B cell (primary cell): ENCODE measurements at regions not wholly inside any gene's neighbourhood (a gene's known extent, or its start where the extent isn't known, plus 50 kb on each side); places are given as distances from the start of the nearest gene placed in this dataset.

ENCODE experiments used
- ATAC-seq: fragments of 200-7000 bp; cut with Tn5 transposase; one replicate; pipeline ENCODE4 v1.10.0; 2021; ENCODE audit warnings: low read depth, mild to moderate bottlenecking, moderate number of reproducible peaks, moderate library complexity
- CTCF ChIA-PET: fragments of 350-600 bp; sonication (Branson Sonifier 250); formaldehyde crosslinking; loops from one replicate; lab custom pipeline; 2021; ENCODE audit warnings: antibody characterized with exemption, inconsistent platforms; lab: Charles Lee
- POLR2A ChIA-PET: fragments of 350-600 bp; sonication (Branson Sonifier 250); formaldehyde crosslinking; loops from one replicate; lab custom pipeline; 2021; ENCODE audit warnings: antibody characterized with exemption; lab: Charles Lee
- DNase-seq: peaks from one replicate; pipeline ENCODE4 v3.0.0; 2013
- H2AFZ ChIP-seq: 2 replicates; pipeline ENCODE4 v1.6.1; 2012; ENCODE audit warnings: mild to moderate bottlenecking, low read depth, low read length; ENCODE audit not compliant: insufficient read depth, poor library complexity, severe bottlenecking
- H3K27ac ChIP-seq, 2 donors: 1 replicate in 1 of 2; 2 replicates in 1 of 2; pipeline ENCODE4 v1.5.1; 2012 to 2013; ENCODE audit warnings: low read length in 2 of 2, mild to moderate bottlenecking in 2 of 2, moderate library complexity in 1 of 2
- H3K27me3 ChIP-seq, 4 experiments: fragments of 200-600 bp in 1 of 4; sonication (generic) in 1 of 4; replicated peaks in 1 of 4; 1 replicate in 2 of 4; 2 replicates in 2 of 4; pipeline versions ENCODE4 v1.6.1 to v1.7.0; 2013 to 2016; ENCODE audit warnings: low read length in 3 of 4, mild to moderate bottlenecking in 2 of 4, mixed read lengths in 1 of 4, moderate library complexity in 1 of 4; ENCODE audit not compliant: insufficient read depth in 4 of 4, control insufficient read depth in 3 of 4; ENCODE audit errors: control extremely low read depth in 1 of 4
- H3K36me3 ChIP-seq, 2 experiments: replicated peaks in 1 of 2; 1 replicate in 1 of 2; 2 replicates in 1 of 2; pipeline versions ENCODE4 v1.6.1 to v1.7.1; 2013; ENCODE audit warnings: low read length in 1 of 2; ENCODE audit not compliant: insufficient read depth in 2 of 2, control insufficient read depth in 1 of 2; ENCODE audit errors: control extremely low read depth in 1 of 2, extremely low read depth in 1 of 2
- H3K4me1 ChIP-seq, 2 donors: fragments of 200-600 bp in 1 of 2; sonication (generic) in 1 of 2; 1 replicate in 1 of 2; 2 replicates in 1 of 2; pipeline versions ENCODE4 v1.5.1 to v1.6.1; 2013 to 2017; ENCODE audit warnings: low read length in 2 of 2; ENCODE audit not compliant: control insufficient read depth in 2 of 2, insufficient read depth in 2 of 2
- H3K4me2 ChIP-seq: replicated peaks from 2 replicates; pipeline ENCODE3; 2012; ENCODE audit warnings: mild to moderate bottlenecking, low read depth, low read length; ENCODE audit not compliant: poor library complexity, severe bottlenecking
- H3K4me3 ChIP-seq, 5 experiments: fragments of 200-600 bp in 1 of 5; sonication (generic) in 1 of 5; 1 replicate in 3 of 5; 2 replicates in 2 of 5; pipeline versions ENCODE4 v1.5.1 to v1.7.0; 2011 to 2016; ENCODE audit warnings: low read length in 4 of 5, mild to moderate bottlenecking in 4 of 5, low read depth in 2 of 5, control low read depth in 1 of 5, moderate library complexity in 1 of 5; ENCODE audit not compliant: insufficient read depth in 1 of 5; ENCODE audit errors: control extremely low read depth in 1 of 5, extremely low read depth in 1 of 5
- H3K79me2 ChIP-seq: fragments of 200-600 bp; sonication (generic); one replicate; pipeline ENCODE4 v1.6.0; 2016; ENCODE audit warnings: low read length; ENCODE audit not compliant: control insufficient read depth, insufficient read depth
- H3K9ac ChIP-seq: fragments of 200-600 bp; sonication (generic); 2 replicates; pipeline ENCODE4 v1.6.1; 2017; ENCODE audit warnings: mild to moderate bottlenecking, low read length, moderate library complexity
- H3K9me3 ChIP-seq, 3 donors: one replicate each; pipeline versions ENCODE4 v1.6.1 to v1.7.1; 2013; ENCODE audit warnings: low read length in 2 of 3; ENCODE audit not compliant: control insufficient read depth in 2 of 3, insufficient read depth in 1 of 3; ENCODE audit errors: control extremely low read depth in 1 of 3
- H4K20me1 ChIP-seq: 2 replicates; pipeline ENCODE4 v1.6.0; 2012; ENCODE audit warnings: mild to moderate bottlenecking, low read length; ENCODE audit not compliant: insufficient read depth, control insufficient read depth, poor library complexity, severe bottlenecking
- H3K27ac Mint-ChIP-seq: one replicate; pipeline ENCODE4 v1.8.0; 2021; ENCODE audit warnings: mixed read lengths
- H3K27me3 Mint-ChIP-seq: one replicate; pipeline ENCODE4 v1.8.0; 2021; ENCODE audit warnings: mixed read lengths
- H3K4me1 Mint-ChIP-seq: one replicate; pipeline ENCODE4 v1.8.0; 2021; ENCODE audit warnings: mixed read lengths
- H3K4me3 Mint-ChIP-seq: one replicate; pipeline ENCODE4 v1.8.0; 2021; ENCODE audit warnings: mixed read lengths
- H3K9me3 Mint-ChIP-seq: one replicate; pipeline ENCODE4 v1.8.0; 2022; ENCODE audit warnings: mixed read lengths; ENCODE audit not compliant: insufficient read depth
- EZH2 ChIP-seq: IDR thresholded peaks from 2 replicates; pipeline ENCODE4 v1.6.1; 2012; ENCODE audit warnings: borderline replicate concordance, low read depth, mild to moderate bottlenecking, moderate library complexity, low read length; ENCODE audit not compliant: insufficient read depth, poor library complexity, severe bottlenecking
- WGBS: methylation state at CpG from one replicate; pipeline ENCODE4 v1.1.5; 2013; ENCODE audit warnings: missing lambda C conversion rate; ENCODE audit not compliant: insufficient coverage; 5-methylcytosine and 5-hydroxymethylcytosine counted together
- intact Hi-C: fragments of 100-400 bp; cut with micrococcal nuclease; formaldehyde crosslinking; loops from one replicate; pipeline ENCODE4 v1.10.0; 2022
- TF ChIP-seq, protein P1 (sequence below): fragments of 200-600 bp; IDR thresholded peaks from one replicate; pipeline ENCODE4 v1.8.0; 2022; ENCODE audit warnings: antibody characterized with exemption, mild to moderate bottlenecking

DNA sequence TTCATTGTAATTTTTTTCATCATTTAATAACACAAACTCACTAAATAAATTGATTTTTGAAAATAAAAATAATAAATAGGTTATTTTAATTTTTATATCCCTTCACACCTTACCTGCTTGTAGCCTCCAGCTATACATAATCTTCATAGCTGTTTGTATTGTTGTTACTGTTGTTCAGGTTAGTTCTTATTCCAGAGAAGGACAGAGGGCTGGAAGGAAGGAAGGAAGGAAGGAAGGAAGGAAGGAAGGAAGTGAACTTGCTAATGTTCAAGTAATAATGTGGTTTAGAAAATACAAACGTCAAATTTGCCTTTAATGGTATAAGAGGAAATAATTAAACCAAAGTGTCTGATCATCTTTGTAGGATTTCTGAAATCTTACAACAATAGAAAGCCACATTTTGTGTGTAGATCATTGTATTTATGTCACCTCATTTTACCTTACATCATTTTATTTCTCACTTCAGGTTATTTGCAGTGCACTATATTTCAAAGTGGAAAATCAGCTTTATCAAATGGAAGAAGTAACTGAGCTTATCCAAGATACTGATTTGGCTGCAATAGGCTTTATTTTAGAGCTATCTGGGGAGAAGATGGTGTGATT, 660.0 kb upstream of the CCDC54 start:
- intact Hi-C loops: no loop called here
- ChIA-PET POLR2A (no interaction called here), CTCF (no interaction called here)
- Histone ChIP-seq H3K36me3 (no peaks in the 10 kb centered on the region), H4K20me1 (no peaks in the 10 kb centered on the region), H3K79me2 (no peaks in the 10 kb centered on the region), H3K9me3 (peaks cover 0 to 10% (median 0%) of the 10 kb centered on the region in 3 donors), H3K4me3 (no peak overlapping the region), H3K27ac (no peak overlapping the region), H3K27me3 (no peaks in the 10 kb centered on the region), H3K4me2 (no peak overlapping the region), H2AFZ (no peak overlapping the region), H3K9ac (no peak overlapping the region), H3K4me1 (no peaks in the 10 kb centered on the region)
- no peak for TF ChIP-seq EZH2
- TF ChIP-seq, protein P1, sequence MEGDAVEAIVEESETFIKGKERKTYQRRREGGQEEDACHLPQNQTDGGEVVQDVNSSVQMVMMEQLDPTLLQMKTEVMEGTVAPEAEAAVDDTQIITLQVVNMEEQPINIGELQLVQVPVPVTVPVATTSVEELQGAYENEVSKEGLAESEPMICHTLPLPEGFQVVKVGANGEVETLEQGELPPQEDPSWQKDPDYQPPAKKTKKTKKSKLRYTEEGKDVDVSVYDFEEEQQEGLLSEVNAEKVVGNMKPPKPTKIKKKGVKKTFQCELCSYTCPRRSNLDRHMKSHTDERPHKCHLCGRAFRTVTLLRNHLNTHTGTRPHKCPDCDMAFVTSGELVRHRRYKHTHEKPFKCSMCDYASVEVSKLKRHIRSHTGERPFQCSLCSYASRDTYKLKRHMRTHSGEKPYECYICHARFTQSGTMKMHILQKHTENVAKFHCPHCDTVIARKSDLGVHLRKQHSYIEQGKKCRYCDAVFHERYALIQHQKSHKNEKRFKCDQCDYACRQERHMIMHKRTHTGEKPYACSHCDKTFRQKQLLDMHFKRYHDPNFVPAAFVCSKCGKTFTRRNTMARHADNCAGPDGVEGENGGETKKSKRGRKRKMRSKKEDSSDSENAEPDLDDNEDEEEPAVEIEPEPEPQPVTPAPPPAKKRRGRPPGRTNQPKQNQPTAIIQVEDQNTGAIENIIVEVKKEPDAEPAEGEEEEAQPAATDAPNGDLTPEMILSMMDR: no peak
- Mint-ChIP-seq H3K27ac (no peak overlapping the region), H3K27me3 (peaks cover 3% of the 10 kb centered on the region), H3K4me3 (no peak overlapping the region), H3K9me3 (peaks cover 1% of the 10 kb centered on the region), H3K4me1 (no peaks in the 10 kb centered on the region)
- ATAC-seq: no peak
- WGBS: no CpG with 5 or more reads among the region's 1 CpG
- DNase-seq: no peak

DNA sequence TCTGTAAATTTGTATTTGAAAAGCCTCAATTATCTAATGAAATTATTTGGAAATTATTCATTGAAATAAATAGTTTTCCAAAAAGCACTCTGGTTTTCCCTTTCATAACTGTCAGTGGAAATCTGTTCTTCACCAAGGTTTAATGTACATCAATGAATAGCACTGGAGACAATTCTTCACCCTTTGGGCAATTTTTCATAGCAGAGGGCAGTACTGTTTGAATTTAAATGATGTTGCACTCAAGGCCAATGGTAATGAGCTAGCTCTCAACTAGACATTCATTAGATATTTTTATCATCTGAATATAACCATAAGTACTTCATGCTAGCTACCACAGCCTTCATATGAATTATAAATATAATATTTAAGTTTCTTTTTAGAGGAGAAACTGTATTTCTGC, 658.2 kb upstream of the CCDC54 start:
- Histone ChIP-seq H3K4me2 (no peak overlapping the region), H4K20me1 (no peaks in the 10 kb centered on the region), H2AFZ (no peak overlapping the region), H3K27ac (no peak overlapping the region), H3K27me3 (no peaks in the 10 kb centered on the region), H3K4me3 (no peak overlapping the region), H3K9me3 (peaks cover 0 to 10% (median 0%) of the 10 kb centered on the region in 3 donors), H3K36me3 (no peaks in the 10 kb centered on the region), H3K4me1 (no peaks in the 10 kb centered on the region), H3K9ac (no peak overlapping the region), H3K79me2 (no peaks in the 10 kb centered on the region)
- ATAC-seq (no peak), DNase-seq (no peak)
- peaks cover 3% of the 10 kb centered on the region for H3K27me3 Mint-ChIP-seq
- intact Hi-C loops: no loop called here
- no peak overlapping the region for H3K27ac Mint-ChIP-seq
- H3K9me3 Mint-ChIP-seq: peaks cover 1% of the 10 kb centered on the region
- TF ChIP-seq, protein P1: no peak
- TF ChIP-seq EZH2: no peak
- CTCF ChIA-PET: no interaction called here
- H3K4me1 Mint-ChIP-seq: no peaks in the 10 kb centered on the region
- POLR2A ChIA-PET: no interaction called here
- no peak overlapping the region for H3K4me3 Mint-ChIP-seq
